ENCODE measurements at regions not wholly inside any gene's neighbourhood (a gene's known extent, or its start where the extent isn't known, plus 50 kb on each side); places are given as distances from the start of the nearest gene placed in this dataset.
"Not testable (repeated sequence)": the region's sequence is repeated elsewhere in the genome, so short reads cannot be mapped to it uniquely, and the experiment has no call there.

DNA sequence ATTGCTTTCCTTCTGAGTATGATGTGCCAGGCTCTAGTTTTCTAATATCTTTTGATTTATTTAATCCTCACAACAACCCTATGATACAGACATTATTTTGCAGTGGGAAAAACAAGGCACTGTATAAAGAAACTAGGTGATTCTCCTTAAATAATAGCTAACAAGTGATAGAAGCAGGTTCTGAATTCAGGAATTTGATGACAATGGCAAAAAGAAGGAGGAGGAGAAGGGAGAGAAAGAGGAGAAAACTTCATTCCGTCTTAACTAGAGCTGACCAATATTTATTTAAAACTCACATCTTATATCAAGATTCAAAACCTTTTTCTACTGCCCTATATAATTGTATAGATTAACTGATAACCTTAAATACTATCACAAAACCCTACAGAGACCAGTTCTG, 1477.1 kb upstream of the PCDH7 start:
- no peak for DNase-seq

DNA sequence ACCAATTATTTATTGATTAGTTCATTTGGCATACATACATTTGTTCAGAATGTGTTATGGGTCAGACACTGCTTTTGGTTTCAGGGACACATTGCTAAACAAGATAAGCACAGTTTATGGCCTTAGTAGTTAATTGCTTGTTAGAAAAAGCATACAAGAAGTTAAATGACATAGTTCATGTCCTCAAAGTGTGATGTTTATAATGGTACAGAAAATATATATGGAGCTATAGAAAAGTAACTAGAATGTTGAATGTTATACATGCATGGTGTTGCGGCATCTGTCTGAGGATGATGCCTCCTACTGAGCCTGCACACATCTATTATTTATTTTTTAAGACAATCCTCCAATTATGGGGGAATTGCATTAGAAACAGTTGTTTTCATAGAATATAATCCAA, 1476.3 kb upstream of the PCDH7 start:
- no peak for DNase-seq

GRCh38 chr4:29259556-29259955, 1460.6 kb upstream of the PCDH7 start:
- no peak for DNase-seq

GRCh38 chr4:29262986-29263385, 1457.2 kb upstream of the PCDH7 start:
- DNase-seq: no peak

GRCh38 chr4:29276150-29276549, 1444.0 kb upstream of the PCDH7 start:
- no peak for DNase-seq

DNA sequence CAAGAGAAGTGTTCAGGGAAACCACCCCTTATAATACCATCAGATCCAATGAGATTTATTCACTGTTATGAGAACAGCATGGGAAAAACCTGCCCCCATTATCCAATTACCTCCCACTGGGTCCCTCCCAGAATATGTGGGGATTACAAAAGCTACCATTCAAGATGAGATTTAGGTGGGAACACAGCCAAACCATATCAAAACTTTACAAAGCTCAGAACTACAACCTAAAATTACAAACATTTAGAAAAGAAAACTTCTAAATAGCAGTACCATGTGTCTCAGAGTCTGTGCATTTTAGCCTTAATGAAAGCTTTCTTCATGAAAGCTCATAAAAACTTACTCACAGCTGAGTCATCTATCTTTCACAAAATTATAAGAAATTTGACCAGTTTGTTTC, 1442.8 kb upstream of the PCDH7 start:
- no peak for DNase-seq

DNA sequence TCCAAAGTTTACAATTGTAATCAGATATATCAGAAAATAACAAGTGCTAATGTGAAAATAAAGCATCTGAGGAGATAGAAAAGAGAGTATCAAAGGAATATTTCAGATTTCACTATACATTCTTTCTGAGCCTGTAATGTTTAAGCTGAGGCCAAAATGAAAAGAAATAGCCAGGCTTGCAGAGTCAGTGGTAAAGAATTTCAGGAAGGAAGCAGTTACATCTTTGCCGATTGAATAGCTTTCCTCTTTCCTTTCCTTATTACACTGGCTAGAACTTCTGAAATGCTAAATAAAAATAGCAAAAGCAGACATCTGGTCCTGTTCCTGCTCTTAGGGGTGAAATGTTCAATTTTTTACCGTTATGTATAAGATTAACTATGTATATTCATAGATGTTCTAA, 1441.6 kb upstream of the PCDH7 start:
- no peak for DNase-seq

DNA sequence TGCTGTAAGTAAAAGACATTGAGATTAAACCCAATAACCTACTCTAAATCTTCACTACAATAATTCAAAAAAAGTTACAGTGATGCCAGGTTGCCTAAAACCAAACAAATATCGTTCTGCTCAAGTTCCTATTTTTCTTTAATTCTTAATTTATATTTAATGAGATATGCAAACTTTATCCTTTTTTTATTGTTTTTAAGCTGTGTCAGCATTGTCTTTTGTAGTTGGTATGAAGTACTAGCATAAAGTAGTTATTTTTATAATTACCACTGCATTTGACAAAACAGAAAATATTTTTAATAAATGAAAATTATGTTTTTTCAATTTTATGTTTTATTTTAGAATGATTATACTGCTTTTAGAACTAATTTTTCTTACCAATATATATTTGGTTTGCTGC, 1431.1 kb upstream of the PCDH7 start:
- DNase-seq: no peak

GRCh38 chr4:29295280-29295679, 1424.9 kb upstream of the PCDH7 start:
- no peak for DNase-seq

DNA sequence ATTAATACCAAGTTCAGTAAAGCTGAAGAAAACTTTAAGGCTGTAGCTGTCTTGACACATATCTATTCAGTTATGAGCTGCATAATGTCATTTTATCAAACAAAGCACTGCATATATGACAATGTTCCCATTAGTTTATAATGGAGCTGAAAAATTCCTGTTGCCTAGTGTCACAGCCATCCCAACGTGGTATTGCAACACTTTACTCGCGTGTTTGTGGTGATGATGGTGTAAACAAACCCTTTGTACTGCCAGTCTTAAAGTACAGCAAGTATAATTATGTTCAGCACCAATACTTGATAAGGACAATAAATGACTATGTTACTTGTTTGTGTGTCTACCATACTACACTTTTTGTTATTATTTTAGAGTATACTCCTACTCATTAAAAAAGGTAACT, 1415.6 kb upstream of the PCDH7 start:
- no peak for DNase-seq

- DNase-seq: no peak
Observed at GRCh38 chr4:29307256-29307655, 1412.9 kb upstream of the PCDH7 start.

DNA sequence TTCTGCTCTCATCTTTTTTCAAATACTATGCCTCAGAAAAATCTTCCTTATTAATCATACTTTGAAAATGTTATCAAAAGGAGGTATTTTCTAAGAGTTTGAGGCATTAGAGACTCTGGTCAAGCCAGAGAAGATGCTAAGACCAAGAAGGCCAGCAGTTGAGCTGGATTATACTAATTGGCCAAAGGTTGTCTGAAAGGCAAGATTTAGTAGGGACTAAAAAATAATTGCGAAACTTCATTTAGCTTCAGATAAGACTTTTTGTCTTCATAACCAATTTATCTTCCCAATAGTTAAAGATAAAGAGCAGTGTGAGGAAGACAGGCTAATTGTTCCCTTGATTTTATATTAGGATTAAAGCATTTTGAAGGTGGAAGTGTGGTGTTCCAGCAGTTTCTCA, 1412.4 kb upstream of the PCDH7 start:
- no peak for DNase-seq

DNA sequence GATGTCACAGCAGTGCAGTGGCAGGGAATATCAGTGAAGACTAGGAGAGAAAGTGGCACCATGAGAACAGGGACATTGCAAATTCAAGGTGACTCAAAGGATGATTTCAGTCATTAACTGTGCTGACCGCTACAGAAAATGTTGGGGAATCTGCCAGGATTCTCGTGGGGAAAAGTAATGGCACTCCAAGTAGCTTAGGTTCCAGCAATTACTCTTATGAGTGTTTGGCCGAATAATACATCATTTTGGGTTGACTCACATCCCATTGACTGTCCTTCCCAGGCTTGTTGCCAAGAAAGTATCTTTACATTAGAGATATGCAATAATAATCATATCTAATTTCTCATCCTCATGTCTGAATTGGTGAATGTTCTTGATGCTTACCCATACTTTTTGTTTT, 1411.1 kb upstream of the PCDH7 start:
- DNase-seq: no peak

GRCh38 chr4:29310252-29310651, 1409.9 kb upstream of the PCDH7 start:
- DNase-seq: no peak

DNA sequence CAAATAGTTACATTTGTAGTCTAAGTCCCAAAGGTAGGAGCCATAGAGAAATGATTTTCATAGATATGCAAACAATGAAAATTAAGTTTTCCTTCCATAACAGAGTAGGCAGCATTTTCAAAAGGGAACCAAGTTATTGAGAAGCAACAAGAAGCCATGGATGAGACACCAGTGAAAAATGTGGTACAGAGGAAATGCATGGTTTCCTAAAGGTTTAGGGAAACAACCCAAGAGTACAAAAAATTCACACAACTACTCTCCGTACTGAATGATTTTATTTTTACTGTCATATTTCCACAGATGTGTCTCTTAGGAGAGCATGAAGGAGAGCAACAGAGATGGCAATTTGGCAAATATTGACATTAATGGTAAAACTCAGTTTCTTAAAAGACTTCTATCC, 1408.9 kb upstream of the PCDH7 start:
- no peak for DNase-seq

DNA sequence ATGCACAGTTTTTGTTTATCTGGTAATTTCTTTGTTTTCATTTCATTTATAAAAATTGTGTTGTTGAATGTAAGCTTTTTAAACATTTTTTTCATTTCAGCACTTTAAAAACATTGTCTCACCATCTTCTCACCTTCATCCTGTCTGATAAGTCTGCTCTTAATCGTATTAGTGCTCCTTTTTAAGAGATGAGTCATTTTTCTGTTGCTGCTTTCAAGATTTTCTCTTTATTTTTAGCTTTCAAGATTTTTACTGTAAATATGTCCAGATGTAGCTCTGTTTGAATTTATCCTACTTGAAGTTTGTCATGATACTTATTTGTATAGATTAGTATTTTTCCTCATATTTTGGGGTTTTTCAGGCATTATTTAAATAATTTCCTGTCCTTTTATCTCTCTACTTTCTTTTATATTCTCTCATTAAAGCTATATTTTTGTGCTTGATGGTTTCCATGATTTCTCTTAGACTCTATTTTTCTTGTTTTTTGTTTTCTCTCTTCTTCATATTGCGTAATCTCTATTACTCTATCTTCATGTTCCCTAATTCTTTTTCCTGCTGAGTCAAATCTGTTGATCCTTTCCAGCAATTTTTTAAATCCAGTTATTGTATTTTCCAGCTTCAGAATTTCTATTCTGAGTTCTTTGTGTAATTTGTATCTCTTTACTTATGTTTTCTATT, 1400.4 kb upstream of the PCDH7 start:
- no peak for DNase-seq

DNA sequence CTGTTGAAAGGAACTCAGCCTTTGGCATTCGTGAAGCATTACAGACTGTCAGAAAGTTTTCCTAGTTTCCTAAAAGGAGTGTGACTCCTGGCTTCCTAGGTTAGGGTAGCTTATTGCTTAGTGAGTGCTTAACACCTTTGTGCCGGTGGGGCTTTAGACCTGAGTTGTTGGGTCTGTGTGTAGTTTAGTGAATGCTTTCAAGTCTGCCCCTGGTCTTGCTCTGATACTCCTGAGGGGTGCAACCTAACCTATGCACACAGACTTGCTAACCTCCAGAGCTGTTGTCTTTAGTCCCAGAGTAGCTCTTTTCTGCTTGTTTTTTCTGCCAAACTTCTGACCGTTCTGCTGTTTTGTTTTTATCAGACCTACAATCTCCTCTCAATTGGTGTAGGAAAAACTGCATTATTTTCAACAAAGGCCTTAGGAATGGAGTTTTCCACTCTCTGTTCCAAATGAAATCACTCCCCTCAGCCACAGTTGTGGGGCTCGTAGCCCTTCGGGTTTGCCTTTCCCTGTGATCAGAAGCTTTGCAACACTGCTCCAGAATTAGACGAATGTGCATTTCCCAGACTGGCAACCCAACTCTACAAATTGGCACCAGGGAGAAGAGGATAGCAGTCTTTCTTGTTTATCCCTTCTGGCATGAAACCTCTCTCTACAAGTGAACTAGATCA, 1399.1 kb upstream of the PCDH7 start:
- no peak for DNase-seq

- DNase-seq: no peak
Observed at GRCh38 chr4:29326004-29326403, 1394.2 kb upstream of the PCDH7 start.

DNA sequence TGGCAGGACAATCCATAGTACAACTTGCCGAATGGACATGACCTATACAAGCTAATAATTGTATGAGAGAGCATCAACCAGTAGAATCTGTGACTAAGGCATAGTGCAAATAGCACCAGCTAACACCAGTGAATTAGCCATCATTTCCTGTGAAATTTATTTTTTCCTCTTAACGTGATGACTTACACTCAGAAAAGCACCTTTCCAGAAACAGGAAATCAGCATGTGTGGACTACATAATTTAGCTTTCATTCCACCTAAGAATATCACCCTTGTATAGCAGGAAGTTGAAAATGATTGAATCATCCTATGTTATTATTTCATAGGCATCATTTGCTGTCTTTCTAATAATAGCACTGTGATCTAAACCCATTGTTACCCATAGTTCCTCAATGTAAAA, 1393.4 kb upstream of the PCDH7 start:
- no peak for DNase-seq

DNA sequence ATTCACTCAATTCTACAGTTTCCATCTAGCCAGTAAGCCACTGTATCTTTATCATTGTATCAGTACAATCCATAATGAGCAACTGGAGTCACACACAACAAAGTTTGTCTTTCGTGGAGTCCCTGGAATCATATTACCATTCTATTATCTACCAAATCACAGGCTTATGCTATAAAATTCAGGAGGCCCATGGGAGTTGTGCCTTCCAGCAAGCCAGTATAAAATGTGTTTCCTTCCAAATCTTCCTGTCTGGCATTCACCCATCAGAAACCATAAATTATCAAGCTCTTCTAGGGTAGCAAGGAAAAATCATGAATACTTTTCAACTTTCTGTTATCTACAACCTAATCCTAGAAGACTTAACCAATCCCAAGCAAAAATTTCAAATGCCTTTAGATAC, 1383.3 kb upstream of the PCDH7 start:
- DNase-seq: no peak

DNA sequence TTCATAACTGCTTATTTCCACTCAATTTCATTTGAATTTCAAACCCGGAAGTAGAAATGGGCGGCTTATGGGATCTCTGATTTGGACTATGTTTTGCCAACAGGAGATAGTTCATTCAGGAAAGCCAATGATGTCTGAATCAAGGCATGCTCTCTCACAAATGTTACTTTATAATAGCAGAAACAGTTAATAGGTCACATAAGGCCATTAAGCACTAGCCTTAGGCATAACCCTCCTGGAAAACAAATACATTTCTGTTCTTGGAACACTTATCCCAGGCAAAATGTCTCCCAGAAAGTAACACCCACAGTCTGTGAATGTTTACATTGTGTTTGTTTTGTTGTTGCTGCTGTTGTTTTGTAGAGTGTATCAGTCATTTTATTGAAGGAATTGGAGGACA, 1347.2 kb upstream of the PCDH7 start:
- DNase-seq: no peak

GRCh38 chr4:29375716-29376115, 1344.5 kb upstream of the PCDH7 start:
- no peak for DNase-seq

GRCh38 chr4:29378237-29378636, 1341.9 kb upstream of the PCDH7 start:
- not testable (repeated sequence) for DNase-seq

- DNase-seq: no peak
Observed at GRCh38 chr4:29390921-29391320, 1329.2 kb upstream of the PCDH7 start.

DNA sequence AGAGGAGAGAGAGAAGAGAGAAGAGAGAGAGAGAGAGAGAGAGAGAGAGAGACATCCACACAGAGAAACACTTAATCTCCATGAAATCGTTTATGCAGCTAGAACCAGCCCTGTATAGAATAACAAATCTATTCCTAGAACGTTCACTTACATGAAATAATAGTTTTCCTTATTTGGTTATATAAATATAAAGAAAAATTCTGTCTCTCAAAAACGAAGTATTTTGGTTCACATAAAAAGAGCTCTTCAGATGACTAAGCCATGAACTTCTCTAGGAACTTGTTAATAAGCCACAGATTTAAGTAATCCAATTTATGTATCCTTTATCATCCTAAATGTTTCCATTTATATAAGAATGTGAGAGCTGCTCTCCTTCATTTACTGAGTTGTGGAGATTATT, 1315.1 kb upstream of the PCDH7 start:
- no peak for DNase-seq

Measured in CD4-positive, alpha-beta T cell treated with Interleukin-17A for 4 hours (primary cell).